Choroid plexus epithelial cell (primary cell): ENCODE measurements at regions not wholly inside any gene's neighbourhood (a gene's known extent, or its start where the extent isn't known, plus 50 kb on each side); places are given as distances from the start of the nearest gene placed in this dataset.

Source experiments
- DNase-seq: peaks from one replicate; pipeline ENCODE4 v3.0.0-alpha.2; 2010; ENCODE audit warnings: low read depth
- H3K4me3 ChIP-seq: 2 replicates; pipeline ENCODE4 v1.5.1; 2011; ENCODE audit warnings: low read depth, mild to moderate bottlenecking, control low read depth, low read length, moderate library complexity
- CTCF ChIP-seq: conservative IDR thresholded peaks from 2 replicates; pipeline ENCODE4 v1.5.1; 2011; ENCODE audit warnings: low read depth, mild to moderate bottlenecking, control low read depth, inconsistent platforms, low read length, moderate library complexity

DNA sequence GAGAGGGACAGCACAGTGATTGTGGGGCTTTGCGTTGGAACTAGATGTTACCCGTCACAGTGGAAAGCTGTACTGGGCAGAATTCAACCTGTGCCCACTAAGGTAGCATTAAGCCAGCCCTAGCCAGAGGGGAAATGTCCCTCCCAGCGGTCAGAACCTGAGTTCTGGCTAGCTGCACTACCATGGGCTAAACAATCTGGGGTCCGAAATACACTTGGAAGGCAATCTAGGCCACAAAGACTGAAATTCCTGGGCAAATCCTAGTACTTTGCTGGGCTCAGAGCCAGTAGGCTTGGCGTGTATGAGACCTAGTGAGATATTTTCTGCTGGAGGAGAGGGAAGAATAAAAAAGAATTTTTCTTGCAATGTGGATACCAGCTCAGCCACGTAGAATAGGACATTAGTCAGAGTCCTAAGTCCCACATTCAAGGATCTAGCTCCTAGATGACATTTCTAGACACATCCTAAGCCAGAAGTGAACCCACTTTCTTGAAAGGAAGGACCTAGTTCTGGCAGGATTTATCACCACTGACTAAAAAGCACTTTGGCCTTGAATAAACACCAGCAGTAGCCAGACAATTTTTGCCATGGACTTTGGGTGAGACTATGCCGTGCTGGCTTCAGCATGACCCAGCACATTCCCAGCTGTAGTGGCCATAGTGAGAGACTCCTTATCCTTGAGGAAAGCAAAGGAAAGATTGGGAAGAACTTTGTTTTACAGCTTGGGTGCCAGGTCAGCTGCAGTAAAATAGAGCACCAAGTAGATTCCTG lies 618.0 kb downstream of the BRINP1 start:
- no peak for TF ChIP-seq CTCF
- DNase-seq, result no peak
- H3K4me3 ChIP-seq, result no peak overlapping the region

DNA sequence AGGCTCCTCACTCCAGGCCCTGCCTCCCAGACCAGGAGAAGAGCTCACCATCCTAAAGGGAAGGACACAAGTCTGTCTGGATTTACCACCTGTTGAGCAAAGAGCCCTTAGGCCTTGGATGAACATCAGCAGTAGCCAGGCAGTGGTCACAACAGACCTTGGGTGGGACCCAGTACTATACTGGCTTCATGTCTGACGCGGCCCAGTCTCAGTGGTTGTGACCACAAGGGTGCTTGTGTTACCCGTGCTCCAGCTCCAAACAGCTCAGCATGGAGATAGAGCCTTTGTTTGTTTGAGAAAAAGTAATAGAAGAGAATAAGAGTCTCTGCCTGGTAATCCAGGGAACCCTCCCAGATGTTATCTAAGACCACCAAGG lies 617.4 kb downstream of the BRINP1 start:
- no peak for TF ChIP-seq CTCF
- no peak for DNase-seq
- H3K4me3 ChIP-seq, result no peak overlapping the region

DNA sequence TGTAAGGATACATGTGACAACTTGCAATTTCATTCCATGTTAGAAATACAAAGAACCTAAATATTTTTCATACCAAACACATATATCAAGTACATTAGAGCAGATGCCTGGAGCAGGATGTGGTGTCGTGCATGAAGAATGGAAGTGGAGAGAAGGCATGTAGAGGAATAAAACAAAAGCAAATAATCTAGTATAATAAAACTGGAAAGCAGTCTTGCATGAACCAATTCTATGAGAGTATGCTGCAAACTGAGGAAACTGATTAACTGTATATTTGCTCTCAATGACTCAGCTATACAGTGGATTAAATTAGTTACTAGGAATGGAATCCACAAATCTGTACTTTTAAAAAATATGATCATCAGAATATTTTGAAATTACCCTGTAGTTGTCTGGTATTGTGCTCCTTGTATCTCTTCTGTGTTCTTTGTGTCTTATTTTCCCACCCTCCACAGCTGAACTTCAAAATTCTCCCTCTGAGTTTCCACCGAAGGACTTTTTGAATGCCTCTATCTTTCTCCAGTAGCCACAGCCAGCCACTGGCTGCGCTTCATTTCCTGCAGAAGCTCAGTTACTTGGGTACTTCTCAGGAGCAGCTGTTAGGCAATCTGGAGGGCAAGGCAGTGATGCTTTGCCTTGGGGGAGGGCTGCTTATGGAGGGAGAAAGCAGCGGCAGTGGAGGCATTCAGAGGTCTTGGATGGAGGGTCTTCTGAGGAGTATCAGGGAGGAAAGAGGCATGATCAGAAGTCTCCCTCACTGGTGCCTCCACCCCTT lies 608.0 kb downstream of the BRINP1 start:
- DNase-seq, result no peak
- TF ChIP-seq CTCF, result no peak
- H3K4me3 ChIP-seq, result no peak overlapping the region

DNA sequence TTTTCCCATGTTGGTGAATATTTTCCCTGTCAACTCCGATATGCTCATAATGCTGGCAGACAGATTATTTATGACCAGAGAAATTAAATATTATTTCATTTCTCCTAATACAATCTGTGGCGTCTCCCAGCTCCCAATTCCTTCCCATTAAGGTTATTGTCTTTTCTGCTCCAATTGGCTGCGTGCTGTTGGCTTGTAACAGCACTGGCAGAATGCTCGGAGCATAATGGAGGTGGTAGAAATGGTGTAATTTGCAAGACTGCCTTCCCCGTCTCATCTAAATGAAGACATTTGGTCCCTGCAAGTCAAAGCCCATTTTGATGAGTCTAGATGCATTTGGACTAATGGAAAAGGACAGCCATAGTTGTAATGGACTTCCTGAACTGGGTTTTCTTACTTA lies 601.7 kb downstream of the BRINP1 start:
- DNase-seq, result no peak
- TF ChIP-seq CTCF, result no peak
- no peak overlapping the region for H3K4me3 ChIP-seq

DNA sequence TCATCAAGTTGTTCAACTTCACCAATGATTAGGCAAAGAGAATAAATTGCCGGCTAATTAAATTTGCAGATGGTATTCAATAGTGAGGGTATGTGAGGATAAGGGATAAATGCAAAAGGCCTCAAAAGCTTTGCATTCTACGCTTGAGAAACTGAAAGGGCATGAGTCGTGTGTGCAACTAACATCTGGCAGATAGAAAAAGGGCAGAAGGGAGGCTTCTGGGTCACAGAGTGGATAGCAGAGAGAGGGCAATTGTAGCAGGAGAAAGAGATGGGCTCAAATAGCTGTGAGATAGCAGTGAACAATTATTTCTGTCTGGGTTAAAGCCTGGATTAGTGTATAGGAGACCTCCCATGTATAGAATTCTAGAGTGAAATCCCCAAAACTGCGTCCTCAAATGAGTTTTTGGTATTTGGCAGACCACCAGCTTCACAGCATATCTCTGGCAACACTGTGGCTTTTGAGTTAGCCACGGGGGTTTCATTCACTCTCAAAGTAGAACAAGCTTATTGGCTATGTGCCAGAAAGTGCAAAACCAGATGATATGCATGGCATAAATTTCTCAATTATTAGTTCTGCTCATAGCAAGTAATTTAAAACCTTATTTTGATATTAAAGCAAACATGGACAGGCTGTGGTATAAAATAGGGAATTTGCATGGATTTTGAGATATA lies 586.3 kb downstream of the BRINP1 start:
- no peak overlapping the region for H3K4me3 ChIP-seq
- no peak for TF ChIP-seq CTCF
- DNase-seq, result no peak

DNA sequence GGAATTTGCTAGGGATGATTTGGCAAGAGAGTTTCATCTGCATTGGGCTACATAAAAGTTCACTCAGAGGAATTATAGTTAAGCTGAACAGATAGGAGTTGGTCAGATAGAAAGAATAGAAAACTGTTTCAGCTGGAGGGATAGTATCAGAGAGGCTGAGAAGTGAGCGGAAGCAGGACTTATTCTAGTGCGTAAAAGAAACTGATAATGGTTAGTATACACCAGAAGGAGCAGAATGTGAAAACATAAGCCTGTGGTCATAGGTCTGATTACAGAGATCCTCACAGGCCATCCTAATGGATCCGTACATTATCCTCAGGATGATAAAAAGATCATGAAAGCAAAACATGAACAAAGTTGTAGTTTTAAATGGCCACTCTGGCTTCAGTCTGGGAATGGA lies 585.2 kb downstream of the BRINP1 start:
- TF ChIP-seq CTCF, result no peak
- no peak overlapping the region for H3K4me3 ChIP-seq
- no peak for DNase-seq

- no peak for DNase-seq
- no peak for TF ChIP-seq CTCF
- H3K4me3 ChIP-seq, result no peak overlapping the region
Measured at GRCh38 chr9:118785456-118785855, 583.8 kb downstream of the BRINP1 start.
